Skeletal muscle tissue (tissue), 3 donors: ENCODE measurements at regions not wholly inside any gene's neighbourhood (a gene's known extent, or its start where the extent isn't known, plus 50 kb on each side); places are given as distances from the start of the nearest gene placed in this dataset.

ENCODE experiments used
- H3K27ac ChIP-seq: one replicate; pipeline ENCODE4 v1.7.0; 2013; ENCODE audit warnings: mild to moderate bottlenecking, low read depth, low read length, inconsistent platforms
- H3K27me3 ChIP-seq, 3 donors: one replicate each; pipeline ENCODE4 v1.7.0; 2013; ENCODE audit warnings: low read length in 3 of 3; ENCODE audit not compliant: control insufficient read depth in 3 of 3, insufficient read depth in 3 of 3
- H3K36me3 ChIP-seq, 3 donors: one replicate each; pipeline ENCODE4 v1.7.0; 2013; ENCODE audit warnings: low read length in 3 of 3; ENCODE audit not compliant: control insufficient read depth in 3 of 3, insufficient read depth in 3 of 3
- H3K4me1 ChIP-seq, 3 donors: one replicate each; pipeline ENCODE4 v1.7.0; 2013; ENCODE audit warnings: low read length in 3 of 3, mild to moderate bottlenecking in 3 of 3; ENCODE audit not compliant: control insufficient read depth in 3 of 3, insufficient read depth in 3 of 3
- H3K4me3 ChIP-seq, 3 donors: one replicate each; pipeline ENCODE4 v1.7.0; 2013; ENCODE audit warnings: low read length in 3 of 3
- H3K9ac ChIP-seq, 3 donors: one replicate each; pipeline ENCODE4 v1.7.0; 2013; ENCODE audit warnings: low read length in 3 of 3, mild to moderate bottlenecking in 3 of 3, moderate library complexity in 2 of 3, low read depth in 1 of 3
- H3K9me3 ChIP-seq, 3 donors: one replicate each; pipeline ENCODE4 v1.7.0; 2013; ENCODE audit warnings: low read length in 3 of 3; ENCODE audit not compliant: control insufficient read depth in 3 of 3
- donor health status: Osteomylitis.

DNA sequence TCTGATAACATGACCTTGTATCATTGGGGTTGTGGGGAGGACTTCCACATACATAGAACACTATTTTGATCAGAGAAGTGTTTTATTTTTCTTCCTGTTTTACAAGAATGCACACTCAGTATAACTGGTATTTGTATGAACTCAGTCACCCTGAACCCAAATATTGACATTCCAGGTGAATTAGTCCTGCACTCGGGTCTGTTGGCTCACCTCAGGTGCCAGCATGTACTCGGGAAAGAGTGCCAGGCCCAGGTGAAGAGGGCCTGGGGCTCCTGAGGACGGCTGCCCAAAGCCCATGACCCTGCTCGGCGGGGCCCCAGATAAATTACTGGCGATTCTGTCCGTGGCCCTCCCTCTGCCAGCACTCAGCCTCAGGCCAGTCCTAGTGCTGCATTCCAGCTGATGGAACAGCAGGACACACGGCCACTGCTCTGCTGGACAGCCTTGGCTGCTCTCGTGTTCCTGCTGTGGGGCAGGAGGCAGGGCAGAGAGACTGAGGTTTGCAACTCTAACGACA, 75.4 kb upstream of the TMPRSS2 start:
- H3K4me1 ChIP-seq: no peaks in the 10 kb centered on the region
- no peaks in the 10 kb centered on the region for H3K36me3 ChIP-seq
- peaks cover 7 to 14% (median 11%) of the 10 kb centered on the region in 3 donors for H3K27me3 ChIP-seq
- H3K4me3 ChIP-seq: no peak overlapping the region
- no peak overlapping the region for H3K9ac ChIP-seq
- H3K27ac ChIP-seq: no peak overlapping the region
- H3K9me3 ChIP-seq: peaks cover 3 to 5% (median 3%) of the 10 kb centered on the region in 3 donors

DNA sequence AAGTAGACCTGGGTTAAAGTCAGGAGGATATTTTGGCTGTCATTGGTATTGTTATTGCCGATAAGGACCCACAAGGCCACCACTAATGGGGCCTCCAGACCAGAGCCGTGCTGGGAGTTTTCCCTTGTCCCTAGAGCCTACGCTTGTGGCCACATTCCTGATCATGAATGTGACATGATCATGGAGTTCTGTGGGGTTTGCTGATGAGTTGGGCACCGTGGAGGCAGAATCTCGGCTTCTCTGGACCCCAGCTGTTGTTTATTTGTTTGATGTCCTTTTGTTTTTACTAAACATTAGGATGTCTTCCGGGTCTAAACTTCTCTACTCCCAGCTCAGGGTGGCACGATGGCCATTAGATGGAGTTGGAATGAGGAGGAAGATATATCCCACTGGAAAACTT, 74.9 kb upstream of the TMPRSS2 start:
- no peak overlapping the region for H3K9ac ChIP-seq
- H3K27me3 ChIP-seq: peaks cover 7 to 14% (median 11%) of the 10 kb centered on the region in 3 donors

DNA sequence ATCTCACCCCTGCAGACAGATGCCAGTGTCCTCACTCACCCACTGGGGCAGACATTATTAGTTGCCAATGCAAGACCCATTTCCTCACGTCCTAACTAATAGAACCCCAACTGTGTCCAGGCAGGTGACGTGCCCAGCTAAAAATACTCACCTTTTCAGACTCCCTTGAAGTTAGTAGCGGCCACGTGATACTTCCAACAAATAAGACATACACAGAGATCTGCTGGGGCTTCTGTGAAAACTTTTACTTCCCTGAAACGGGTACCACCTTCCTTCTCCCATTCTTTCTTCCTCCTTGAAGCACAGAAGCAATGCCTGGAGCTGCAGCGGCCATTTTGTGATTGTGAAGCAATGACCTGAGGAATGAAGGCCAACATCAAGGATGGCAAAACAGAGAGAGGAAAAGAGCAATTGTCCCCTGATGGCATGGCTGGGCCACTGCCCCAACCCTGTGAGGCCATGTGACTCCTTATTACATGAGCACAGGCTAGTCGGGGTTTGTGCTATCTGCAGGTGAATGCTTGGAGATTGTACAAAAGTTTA, 74.4 kb upstream of the TMPRSS2 start:
- Histone ChIP-seq H3K4me1 (no peaks in the 10 kb centered on the region), H3K36me3 (no peaks in the 10 kb centered on the region), H3K27ac (no peak overlapping the region), H3K9ac (no peak overlapping the region), H3K4me3 (no peak overlapping the region), H3K9me3 (peaks cover 3 to 10% (median 5%) of the 10 kb centered on the region in 3 donors), H3K27me3 (peaks cover 7 to 14% (median 11%) of the 10 kb centered on the region in 3 donors)

More for the DNA sequence above, 74.9 kb upstream of the TMPRSS2 start:
- no peak overlapping the region for H3K27ac ChIP-seq
- H3K4me1 ChIP-seq: no peaks in the 10 kb centered on the region
- H3K9me3 ChIP-seq: peaks cover 3 to 6% (median 5%) of the 10 kb centered on the region in 3 donors
- H3K36me3 ChIP-seq: no peaks in the 10 kb centered on the region
- H3K4me3 ChIP-seq: no peak overlapping the region

DNA sequence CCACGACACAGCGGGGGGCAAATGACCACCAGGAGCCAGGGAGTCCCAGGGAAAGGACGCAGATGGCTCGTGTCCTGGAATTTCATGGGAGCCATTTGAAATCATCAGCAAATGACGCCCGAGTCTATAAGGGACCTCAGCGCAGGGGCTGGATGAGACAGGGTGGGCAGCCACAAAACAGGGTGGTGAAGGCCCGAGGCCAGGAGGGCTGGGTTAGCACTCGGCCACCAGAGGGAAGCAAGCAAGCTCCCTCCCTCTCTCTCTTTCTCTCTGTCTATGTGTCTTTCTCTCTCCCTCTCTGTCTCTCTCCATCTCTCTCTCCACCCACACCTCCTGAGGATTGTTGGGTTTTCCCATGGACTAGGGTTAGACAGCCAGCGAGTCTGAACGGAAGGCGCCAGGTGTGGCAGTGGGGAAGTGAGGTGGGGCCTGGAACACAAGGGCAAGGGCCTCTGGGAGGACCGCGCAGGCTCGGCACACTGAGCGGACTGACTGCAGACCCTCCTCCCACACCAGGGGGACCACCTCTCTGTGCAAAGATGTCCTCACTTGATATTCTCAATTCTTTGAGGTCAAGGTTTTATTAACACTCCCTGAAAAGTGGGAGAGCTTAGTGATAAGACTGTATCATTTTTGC, 73.8 kb upstream of the TMPRSS2 start:
- Histone ChIP-seq H3K4me1 (no peaks in the 10 kb centered on the region), H3K36me3 (no peaks in the 10 kb centered on the region), H3K9ac (no peak overlapping the region), H3K27ac (no peak overlapping the region), H3K4me3 (no peak overlapping the region), H3K9me3 (peaks cover 3 to 13% (median 5%) of the 10 kb centered on the region in 3 donors), H3K27me3 (peaks cover 7 to 14% (median 11%) of the 10 kb centered on the region in 3 donors)

DNA sequence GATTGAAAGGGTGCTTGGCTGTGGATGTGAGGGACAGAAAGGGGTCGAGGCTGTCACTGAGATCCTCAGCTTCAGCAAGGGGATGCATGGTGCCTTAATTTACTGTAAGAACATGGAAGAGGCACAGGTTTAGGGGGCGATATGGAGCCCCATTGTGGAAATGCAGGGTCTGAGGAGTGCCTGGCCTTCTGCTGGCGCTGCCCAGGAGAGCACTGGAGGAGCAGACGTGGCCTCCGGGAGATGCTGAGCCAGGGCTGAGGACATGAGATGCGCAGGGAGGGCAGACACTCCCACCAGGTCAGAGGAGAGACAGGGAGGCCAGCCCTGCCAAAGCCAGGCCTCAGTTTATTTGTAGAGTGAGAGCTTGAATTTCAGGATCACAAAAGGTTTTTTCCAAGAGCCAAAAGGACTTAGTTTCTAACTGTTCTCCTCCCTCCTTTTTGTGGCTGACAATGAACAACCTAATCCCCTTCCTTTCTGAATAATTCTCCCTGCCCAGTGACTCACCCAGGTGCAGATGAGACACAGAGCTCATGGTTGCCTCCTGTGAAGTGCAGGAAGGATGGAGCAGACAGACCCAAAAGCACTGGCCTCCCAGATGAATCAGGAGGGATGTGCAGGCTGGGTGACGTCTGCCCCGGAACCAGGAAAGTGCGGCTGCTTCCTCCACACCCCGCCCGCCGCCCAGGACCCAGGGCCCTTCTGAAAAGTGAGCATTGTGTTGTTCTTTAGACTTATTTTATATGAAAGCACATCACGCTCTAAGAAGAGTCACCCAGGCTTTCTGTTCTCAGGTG, 73.0 kb upstream of the TMPRSS2 start:
- Histone ChIP-seq H3K4me1 (no peaks in the 10 kb centered on the region), H3K36me3 (no peaks in the 10 kb centered on the region), H3K27ac (no peak overlapping the region), H3K9ac (no peak overlapping the region), H3K4me3 (no peak overlapping the region), H3K9me3 (peaks cover 5 to 13% (median 7%) of the 10 kb centered on the region in 3 donors), H3K27me3 (peaks cover 7 to 14% (median 11%) of the 10 kb centered on the region in 3 donors)

DNA sequence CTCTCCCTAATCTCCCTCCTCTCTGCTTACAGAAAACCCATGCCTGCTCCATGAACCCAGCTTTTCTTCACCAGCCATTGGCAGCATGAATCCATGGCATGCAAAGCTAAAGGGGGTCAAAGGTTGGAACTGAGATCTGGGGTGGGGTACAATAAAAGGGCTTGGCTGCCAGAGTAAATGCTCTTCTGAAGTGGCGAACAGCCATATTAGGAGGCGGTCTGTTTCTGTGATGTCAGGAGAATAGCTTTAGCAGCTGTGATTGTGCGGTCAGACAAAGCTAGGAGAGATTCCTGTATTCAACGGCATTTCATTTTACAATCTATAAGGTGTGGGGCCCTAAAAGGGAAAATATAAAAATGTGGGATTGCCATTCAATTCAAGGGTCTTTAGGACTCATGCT, 71.7 kb upstream of the TMPRSS2 start:
- Histone ChIP-seq H3K4me3 (no peak overlapping the region), H3K27ac (no peak overlapping the region), H3K27me3 (peaks cover 4 to 8% (median 7%) of the 10 kb centered on the region in 3 donors), H3K9ac (no peak overlapping the region), H3K4me1 (no peaks in the 10 kb centered on the region), H3K9me3 (peaks cover 5 to 13% (median 7%) of the 10 kb centered on the region in 3 donors), H3K36me3 (no peaks in the 10 kb centered on the region)

DNA sequence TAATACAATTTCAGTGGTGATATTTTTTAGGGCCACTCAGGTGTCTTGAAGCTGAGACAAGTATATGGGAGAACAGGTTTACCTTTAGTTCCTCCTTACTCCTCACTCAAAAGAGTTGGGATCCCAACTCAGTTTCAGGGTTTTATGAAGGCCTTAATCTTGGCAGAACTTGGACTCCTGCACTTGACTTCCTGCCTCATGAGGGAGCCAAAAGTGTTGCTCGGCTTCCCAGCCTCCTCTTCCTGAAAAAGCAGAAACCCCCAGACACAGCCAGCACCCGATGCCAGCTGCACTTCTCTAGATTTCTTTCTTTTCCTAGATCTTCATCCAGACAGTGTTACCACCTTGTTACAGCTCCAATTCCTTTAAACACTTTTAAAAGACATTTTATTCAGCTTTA, 70.8 kb upstream of the TMPRSS2 start:
- no peak overlapping the region for H3K27ac ChIP-seq
- no peaks in the 10 kb centered on the region for H3K36me3 ChIP-seq
- no peak overlapping the region for H3K4me3 ChIP-seq
- H3K27me3 ChIP-seq: peaks cover 3 to 7% (median 4%) of the 10 kb centered on the region in 3 donors
- no peak overlapping the region for H3K9ac ChIP-seq
- no peaks in the 10 kb centered on the region for H3K4me1 ChIP-seq
- H3K9me3 ChIP-seq: peaks cover 5 to 13% (median 7%) of the 10 kb centered on the region in 3 donors

DNA sequence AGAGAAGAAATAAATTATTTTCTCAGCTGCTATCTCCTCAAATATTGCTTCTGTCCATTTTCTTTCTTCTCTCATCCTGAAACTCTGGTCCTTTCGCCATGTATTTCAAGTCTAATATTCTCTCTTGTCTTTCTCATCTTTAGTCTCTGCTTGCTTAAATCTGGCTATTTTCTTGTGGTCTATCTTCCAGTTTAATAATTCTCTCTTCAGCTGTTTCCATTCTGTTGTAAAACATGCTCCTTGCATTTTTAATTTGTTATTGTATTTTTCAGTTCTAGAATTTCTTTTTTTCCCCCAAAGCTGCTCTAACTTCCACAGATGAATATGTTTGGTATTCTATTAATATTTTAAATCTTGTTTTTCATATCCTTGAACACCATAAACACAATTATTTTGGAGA, 70.1 kb upstream of the TMPRSS2 start:
- no peak overlapping the region for H3K4me3 ChIP-seq
- H3K4me1 ChIP-seq: no peaks in the 10 kb centered on the region
- H3K9ac ChIP-seq: no peak overlapping the region
- H3K27me3 ChIP-seq: peaks cover 0 to 7% (median 3%) of the 10 kb centered on the region in 3 donors
- no peaks in the 10 kb centered on the region for H3K36me3 ChIP-seq
- no peak overlapping the region for H3K27ac ChIP-seq
- peaks cover 5 to 13% (median 7%) of the 10 kb centered on the region in 3 donors for H3K9me3 ChIP-seq

DNA sequence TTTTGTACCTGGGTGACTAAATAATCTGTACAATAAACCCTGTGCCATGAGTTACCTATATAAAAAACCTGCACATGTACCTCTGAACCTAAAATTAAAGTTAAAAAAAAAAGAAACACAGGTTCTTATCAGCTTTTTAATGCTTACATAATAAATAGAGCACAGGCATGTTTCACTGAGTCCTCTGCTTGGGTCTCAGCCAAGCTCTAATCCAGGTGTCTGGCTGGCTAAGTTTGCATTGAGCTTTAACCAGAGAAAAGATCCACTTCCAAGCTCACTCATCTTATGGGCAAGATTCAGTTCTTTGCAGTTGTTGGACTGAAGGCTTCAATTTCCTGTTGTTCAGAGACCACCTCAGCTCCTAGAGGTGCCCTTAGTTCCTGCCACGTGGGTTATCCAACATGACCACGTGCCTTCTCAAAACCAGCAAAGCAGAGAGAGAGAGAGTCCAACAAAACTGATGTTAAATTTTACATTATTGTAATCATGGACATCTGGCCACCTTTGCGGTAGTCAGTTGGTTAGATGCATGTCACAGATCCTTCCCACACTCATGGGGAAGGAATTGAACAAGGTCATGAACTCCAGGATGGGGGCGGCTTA, 68.2 kb upstream of the TMPRSS2 start:
- peaks cover 0 to 3% (median 0%) of the 10 kb centered on the region in 3 donors for H3K27me3 ChIP-seq
- H3K4me1 ChIP-seq: no peaks in the 10 kb centered on the region
- no peak overlapping the region for H3K9ac ChIP-seq
- H3K27ac ChIP-seq: no peak overlapping the region
- H3K36me3 ChIP-seq: no peaks in the 10 kb centered on the region
- H3K4me3 ChIP-seq: no peak overlapping the region
- peaks cover 10 to 13% (median 11%) of the 10 kb centered on the region in 3 donors for H3K9me3 ChIP-seq
